ENCODE measurements at regions not wholly inside any gene's neighbourhood (a gene's known extent, or its start where the extent isn't known, plus 50 kb on each side); places are given as distances from the start of the nearest gene placed in this dataset.
"Not testable (repeated sequence)": the region's sequence is repeated elsewhere in the genome, so short reads cannot be mapped to it uniquely, and the experiment has no call there.

GRCh38 chr22:41023299-41023623 lies 69.1 kb upstream of the EP300 start:
- DNase-seq = no peak
- H3K27ac Mint-ChIP-seq = no peak overlapping the region
- H3K9me3 Mint-ChIP-seq = no peaks in the 10 kb centered on the region
- no peaks in the 10 kb centered on the region for H3K27me3 Mint-ChIP-seq
- peaks cover 3% of the 10 kb centered on the region for H3K36me3 Mint-ChIP-seq
- H3K4me1 Mint-ChIP-seq (ENCODE audit: low read depth) = peaks cover 14% of the 10 kb centered on the region
- intact Hi-C loops (cut with micrococcal nuclease) = loop anchor here (5.0 kb wide), 1 partner anchor 279 kb away; the partner anchor contains the start of gene ZC3H7B
- peak overlapping the region; percentile 79 for H3K4me3 Mint-ChIP-seq
- POLR2A ChIA-PET = interaction anchor here (1.1 to 3.0 kb wide), 4 partner anchors 51 to 445 kb away, joined by 3 to 23 read pairs (median 11); partner anchors contain the start of genes ACO2, EP300, PHF5A and RBX1
- CTCF ChIA-PET = interaction anchor here (2.2 kb wide), 1 partner anchor 101 kb away, joined by 18 read pairs; no protein-coding TSS in a partner anchor

GRCh38 chr22:41028841-41029240 lies 63.6 kb upstream of the EP300 start:
- Mint-ChIP-seq H3K4me3 (no peak overlapping the region), H3K4me1 (ENCODE audit: low read depth) (no peaks in the 10 kb centered on the region), H3K27ac (no peak overlapping the region), H3K27me3 (no peaks in the 10 kb centered on the region), H3K9me3 (no peaks in the 10 kb centered on the region), H3K36me3 (no peaks in the 10 kb centered on the region)
- CTCF ChIA-PET = no interaction called here
- DNase-seq = no peak
- intact Hi-C loops (cut with micrococcal nuclease) = no loop called here
- POLR2A ChIA-PET = no interaction called here

- Mint-ChIP-seq H3K27me3 (no peaks in the 10 kb centered on the region), H3K4me1 (ENCODE audit: low read depth) (no peaks in the 10 kb centered on the region), H3K27ac (no peak overlapping the region), H3K4me3 (no peak overlapping the region), H3K36me3 (no peaks in the 10 kb centered on the region), H3K9me3 (no peaks in the 10 kb centered on the region)
- ChIA-PET POLR2A (no interaction called here), CTCF (no interaction called here)
- DNase-seq = no peak
- intact Hi-C loops (cut with micrococcal nuclease) = no loop called here
Measured at GRCh38 chr22:41030891-41031290, 61.5 kb upstream of the EP300 start.

GRCh38 chr22:41034706-41035105 lies 57.7 kb upstream of the EP300 start:
- no peak overlapping the region for H3K27ac Mint-ChIP-seq
- H3K4me3 Mint-ChIP-seq = no peak overlapping the region
- CTCF ChIA-PET = no interaction called here
- no peaks in the 10 kb centered on the region for H3K4me1 Mint-ChIP-seq (ENCODE audit: low read depth)
- intact Hi-C loops (cut with micrococcal nuclease) = no loop called here
- DNase-seq = no peak
- no peaks in the 10 kb centered on the region for H3K36me3 Mint-ChIP-seq
- no peaks in the 10 kb centered on the region for H3K9me3 Mint-ChIP-seq
- no peaks in the 10 kb centered on the region for H3K27me3 Mint-ChIP-seq
- POLR2A ChIA-PET = interaction anchor here (1.4 kb wide), 1 partner anchor 84 kb away, joined by 3 read pairs; the partner anchor contains the start of gene RBX1

- no peaks in the 10 kb centered on the region for H3K9me3 Mint-ChIP-seq
- POLR2A ChIA-PET = interaction anchor here (0.6 kb wide), 1 partner anchor 13 kb away, joined by 3 read pairs; no protein-coding TSS in a partner anchor
- H3K36me3 Mint-ChIP-seq = no peaks in the 10 kb centered on the region
- no peak overlapping the region for H3K4me3 Mint-ChIP-seq
- H3K4me1 Mint-ChIP-seq (ENCODE audit: low read depth) = no peaks in the 10 kb centered on the region
- H3K27me3 Mint-ChIP-seq = no peaks in the 10 kb centered on the region
- DNase-seq = no peak
- CTCF ChIA-PET = no interaction called here
- intact Hi-C loops (cut with micrococcal nuclease) = no loop called here
- H3K27ac Mint-ChIP-seq = no peak overlapping the region
Measured at GRCh38 chr22:41036924-41037323, 55.5 kb upstream of the EP300 start.

GRCh38 chr22:41038732-41039131 lies 53.7 kb upstream of the EP300 start:
- POLR2A ChIA-PET = interaction anchor here (0.6 kb wide), 1 partner anchor 337 kb away, joined by 3 read pairs; no protein-coding TSS in a partner anchor
- Mint-ChIP-seq H3K36me3 (no peaks in the 10 kb centered on the region), H3K4me1 (ENCODE audit: low read depth) (no peaks in the 10 kb centered on the region), H3K4me3 (no peak overlapping the region), H3K27me3 (no peaks in the 10 kb centered on the region), H3K9me3 (no peaks in the 10 kb centered on the region), H3K27ac (no peak overlapping the region)
- DNase-seq = no peak
- intact Hi-C loops (cut with micrococcal nuclease) = no loop called here
- CTCF ChIA-PET = no interaction called here

GRCh38 chr22:41039641-41040040 lies 52.8 kb upstream of the EP300 start:
- DNase-seq; H3K36me3 Mint-ChIP-seq; intact Hi-C loops (cut with micrococcal nuclease); H3K4me1 Mint-ChIP-seq (ENCODE audit: low read depth); POLR2A ChIA-PET; H3K9me3 Mint-ChIP-seq; H3K27ac Mint-ChIP-seq; H3K27me3 Mint-ChIP-seq; CTCF ChIA-PET; H3K4me3 Mint-ChIP-seq: not testable (repeated sequence)

GRCh38 chr22:41040483-41040882 lies 51.9 kb upstream of the EP300 start:
- intact Hi-C loops (cut with micrococcal nuclease) = no loop called here
- H3K4me1 Mint-ChIP-seq (ENCODE audit: low read depth) = no peaks in the 10 kb centered on the region
- POLR2A ChIA-PET = no interaction called here

GRCh38 chr22:41041532-41041931 lies 50.9 kb upstream of the EP300 start:
- Mint-ChIP-seq H3K4me3 (no peak overlapping the region), H3K36me3 (no peaks in the 10 kb centered on the region), H3K9me3 (no peaks in the 10 kb centered on the region), H3K27me3 (no peaks in the 10 kb centered on the region), H3K27ac (no peak overlapping the region), H3K4me1 (ENCODE audit: low read depth) (no peaks in the 10 kb centered on the region)
- DNase-seq = no peak
- CTCF ChIA-PET = no interaction called here
- POLR2A ChIA-PET = no interaction called here
- intact Hi-C loops (cut with micrococcal nuclease) = no loop called here

More at GRCh38 chr22:41040483-41040882, 51.9 kb upstream of the EP300 start:
- H3K27ac Mint-ChIP-seq = no peak overlapping the region
- no peaks in the 10 kb centered on the region for H3K36me3 Mint-ChIP-seq
- H3K27me3 Mint-ChIP-seq = no peaks in the 10 kb centered on the region
- CTCF ChIA-PET = interaction anchor here (0.6 kb wide), 1 partner anchor 338 kb away, joined by 3 read pairs; no protein-coding TSS in a partner anchor
- H3K9me3 Mint-ChIP-seq = no peaks in the 10 kb centered on the region
- no peak overlapping the region for H3K4me3 Mint-ChIP-seq
- DNase-seq = no peak
